ENCODE measurements at regions not wholly inside any gene's neighbourhood (a gene's known extent, or its start where the extent isn't known, plus 50 kb on each side); places are given as distances from the start of the nearest gene placed in this dataset.

DNA sequence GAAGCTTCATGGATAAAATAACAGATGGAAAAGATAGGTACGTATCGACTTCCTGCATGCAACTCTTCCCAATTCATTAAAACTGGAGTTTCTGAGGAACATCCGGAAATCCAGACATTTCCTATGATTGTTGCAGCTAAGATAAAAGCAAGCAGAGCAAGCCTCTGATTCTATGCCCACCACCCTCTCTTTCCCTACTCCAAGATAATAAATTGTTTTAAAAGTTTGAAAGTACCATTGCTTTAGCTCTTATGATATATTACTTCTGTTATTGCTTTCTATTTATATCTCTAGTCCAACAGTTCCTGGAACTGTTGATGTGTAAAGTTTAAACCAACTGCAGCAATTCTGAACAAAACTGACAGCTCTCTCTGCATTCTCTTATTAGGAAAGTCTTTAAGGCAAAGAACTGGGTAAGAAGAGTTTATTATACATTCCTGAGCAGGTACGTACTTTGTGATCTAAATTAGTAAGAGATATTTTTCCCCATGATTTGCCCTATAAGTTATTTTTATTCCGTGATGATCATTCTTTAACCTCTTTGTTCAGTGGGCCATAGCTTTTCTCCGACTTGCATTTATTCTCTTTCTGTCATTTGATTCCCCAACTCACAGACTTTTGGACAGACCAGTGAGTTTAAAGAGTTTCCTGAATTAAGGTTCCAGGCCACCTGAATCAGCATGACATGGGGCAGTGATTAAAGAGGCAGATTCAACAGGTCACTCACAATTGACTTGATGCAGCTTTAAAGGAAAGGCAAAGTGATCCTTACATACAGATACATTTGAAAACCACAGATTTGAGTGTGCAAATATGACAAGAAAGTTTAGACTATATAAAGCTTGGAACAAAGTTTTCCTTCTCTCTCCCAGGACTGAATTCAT, 94.2 kb upstream of the THRB start:
- TF ChIP-seq, protein P1, sequence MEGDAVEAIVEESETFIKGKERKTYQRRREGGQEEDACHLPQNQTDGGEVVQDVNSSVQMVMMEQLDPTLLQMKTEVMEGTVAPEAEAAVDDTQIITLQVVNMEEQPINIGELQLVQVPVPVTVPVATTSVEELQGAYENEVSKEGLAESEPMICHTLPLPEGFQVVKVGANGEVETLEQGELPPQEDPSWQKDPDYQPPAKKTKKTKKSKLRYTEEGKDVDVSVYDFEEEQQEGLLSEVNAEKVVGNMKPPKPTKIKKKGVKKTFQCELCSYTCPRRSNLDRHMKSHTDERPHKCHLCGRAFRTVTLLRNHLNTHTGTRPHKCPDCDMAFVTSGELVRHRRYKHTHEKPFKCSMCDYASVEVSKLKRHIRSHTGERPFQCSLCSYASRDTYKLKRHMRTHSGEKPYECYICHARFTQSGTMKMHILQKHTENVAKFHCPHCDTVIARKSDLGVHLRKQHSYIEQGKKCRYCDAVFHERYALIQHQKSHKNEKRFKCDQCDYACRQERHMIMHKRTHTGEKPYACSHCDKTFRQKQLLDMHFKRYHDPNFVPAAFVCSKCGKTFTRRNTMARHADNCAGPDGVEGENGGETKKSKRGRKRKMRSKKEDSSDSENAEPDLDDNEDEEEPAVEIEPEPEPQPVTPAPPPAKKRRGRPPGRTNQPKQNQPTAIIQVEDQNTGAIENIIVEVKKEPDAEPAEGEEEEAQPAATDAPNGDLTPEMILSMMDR (IDR thresholded peaks at IDR 0.05; ENCODE audit: borderline replicate concordance, insufficient read depth, low read depth, low read length) = no peak
- H3K4me3 ChIP-seq (ENCODE audit: low read depth, low read length) = no peak overlapping the region

DNA sequence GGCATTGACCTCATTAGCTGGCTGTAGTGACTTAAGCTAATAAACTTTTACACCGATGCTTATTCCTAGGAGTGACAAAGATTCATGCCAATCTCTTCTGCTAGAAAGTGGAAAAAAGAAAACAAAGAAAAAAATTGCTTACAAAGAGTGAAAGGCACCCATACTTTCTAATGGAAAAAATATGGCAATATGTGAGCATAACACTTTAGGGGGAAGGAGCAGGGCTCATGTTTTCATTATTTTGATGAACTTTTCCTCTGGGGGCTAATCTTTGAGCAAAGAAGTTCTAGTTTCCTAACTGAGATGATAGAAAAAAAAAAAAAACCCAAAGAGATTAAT, 94.8 kb upstream of the THRB start:
- H3K4me3 ChIP-seq (ENCODE audit: low read depth, low read length) = no peak overlapping the region
- TF ChIP-seq, protein P1 (IDR thresholded peaks at IDR 0.05; ENCODE audit: borderline replicate concordance, insufficient read depth, low read depth, low read length) = no peak

DNA sequence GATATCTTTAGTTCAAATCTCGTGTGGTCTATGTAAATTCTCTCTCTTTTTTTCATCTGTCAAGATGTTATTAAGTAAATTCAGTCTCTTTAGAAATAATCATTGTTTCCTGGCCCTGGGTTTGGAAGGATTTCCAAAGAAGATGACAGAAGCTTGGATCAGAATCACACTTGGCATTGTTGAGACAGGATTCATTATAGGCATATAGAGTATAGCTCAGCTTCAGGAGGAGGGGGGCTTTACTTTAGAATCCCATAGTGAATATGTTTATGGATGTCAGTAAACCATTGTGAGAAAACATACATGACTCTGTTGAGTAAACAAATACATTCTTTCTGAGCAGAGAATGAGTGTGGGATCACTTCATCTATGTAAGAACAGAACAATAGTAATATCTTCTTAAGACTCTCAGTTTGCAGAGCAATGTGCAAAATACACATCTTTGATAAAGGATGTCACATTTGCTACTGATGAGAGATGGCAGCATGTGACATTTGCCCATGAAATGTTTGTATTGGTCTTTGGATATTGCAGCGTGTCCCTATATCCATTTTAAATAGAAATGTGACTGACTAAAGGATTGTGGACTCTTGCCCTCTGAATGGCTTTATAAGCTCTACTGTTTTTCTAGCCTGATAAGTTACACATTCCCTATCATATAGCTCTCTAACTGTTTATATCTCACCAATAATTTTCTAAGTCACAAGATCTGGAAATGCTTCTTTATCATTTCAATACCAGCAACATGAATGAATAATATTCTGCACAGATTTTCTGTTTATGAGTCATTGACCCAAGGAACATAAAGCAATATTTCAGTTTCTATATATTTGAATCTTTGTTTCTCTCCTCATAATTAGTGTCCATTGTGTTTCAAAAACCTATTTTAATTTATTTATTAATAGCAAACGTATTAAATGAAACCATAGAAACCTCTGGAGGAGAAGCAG, 95.6 kb upstream of the THRB start:
- no peak overlapping the region for H3K4me3 ChIP-seq (ENCODE audit: low read depth, low read length)
- TF ChIP-seq, protein P1 (IDR thresholded peaks at IDR 0.05; ENCODE audit: borderline replicate concordance, insufficient read depth, low read depth, low read length) = no peak

DNA sequence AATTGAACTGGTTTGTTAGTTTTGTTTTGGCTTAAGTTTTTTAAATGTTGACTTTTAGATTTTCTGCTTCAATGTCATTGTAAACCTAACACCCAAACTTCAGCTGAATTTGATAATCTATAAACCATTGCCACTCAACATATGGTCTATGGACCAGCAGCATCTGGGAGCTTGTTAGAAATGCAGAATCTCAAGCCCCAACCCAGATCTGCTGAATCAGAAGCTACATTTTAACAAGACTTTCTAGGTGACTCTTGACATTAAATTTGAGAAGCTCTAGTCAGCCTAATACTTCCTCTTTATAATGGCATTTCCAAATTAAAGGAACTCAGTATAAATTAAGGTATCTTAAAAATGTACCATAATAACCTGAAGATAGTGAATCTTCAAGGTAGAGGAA, 96.5 kb upstream of the THRB start:
- H3K4me3 ChIP-seq (ENCODE audit: low read depth, low read length) = no peak overlapping the region
- TF ChIP-seq, protein P1 (IDR thresholded peaks at IDR 0.05; ENCODE audit: borderline replicate concordance, insufficient read depth, low read depth, low read length) = no peak

DNA sequence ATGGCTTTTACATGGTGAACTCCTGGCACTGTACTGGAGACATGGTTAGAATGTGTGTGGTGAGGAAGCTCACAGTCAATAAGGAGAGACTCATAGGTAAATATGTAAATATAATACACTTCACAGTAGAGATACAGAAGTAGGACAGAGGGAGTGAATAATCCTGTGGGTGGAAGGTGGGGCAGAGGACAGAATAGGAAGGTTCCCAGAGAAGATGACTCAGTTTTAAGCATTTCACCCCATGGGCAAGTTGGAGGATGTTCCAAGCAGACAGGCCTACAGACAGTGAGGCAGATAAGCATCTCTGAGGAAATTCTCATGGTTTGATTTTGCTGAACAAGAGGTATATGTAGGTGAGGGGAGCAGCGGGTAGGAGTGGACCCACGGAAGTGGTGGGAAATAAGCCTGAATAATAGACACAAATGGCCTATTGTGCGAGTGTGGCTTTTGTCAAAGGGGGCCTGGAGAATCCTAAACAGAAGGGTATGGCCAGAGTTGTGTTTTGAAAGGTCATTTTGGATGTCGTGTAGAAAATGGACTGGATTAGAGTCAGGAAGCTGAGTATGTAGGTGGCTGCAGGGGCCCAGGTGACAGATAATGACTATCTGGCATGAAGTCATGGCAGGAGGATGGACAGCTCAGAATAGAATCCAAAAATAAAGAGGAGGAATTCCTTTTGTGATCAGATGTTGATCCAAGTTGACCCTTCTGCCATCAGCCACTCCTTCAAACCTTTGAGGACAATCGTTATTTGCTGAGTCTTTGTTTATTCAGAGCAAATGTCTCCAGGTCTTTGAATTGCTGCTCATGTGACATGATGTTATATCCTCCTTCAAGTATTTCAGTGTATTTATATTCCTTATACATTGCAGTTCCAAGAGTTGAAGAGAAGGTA, 97.3 kb upstream of the THRB start:
- no peak overlapping the region for H3K4me3 ChIP-seq (ENCODE audit: low read depth, low read length)
- TF ChIP-seq, protein P1 (IDR thresholded peaks at IDR 0.05; ENCODE audit: borderline replicate concordance, insufficient read depth, low read depth, low read length) = no peak

DNA sequence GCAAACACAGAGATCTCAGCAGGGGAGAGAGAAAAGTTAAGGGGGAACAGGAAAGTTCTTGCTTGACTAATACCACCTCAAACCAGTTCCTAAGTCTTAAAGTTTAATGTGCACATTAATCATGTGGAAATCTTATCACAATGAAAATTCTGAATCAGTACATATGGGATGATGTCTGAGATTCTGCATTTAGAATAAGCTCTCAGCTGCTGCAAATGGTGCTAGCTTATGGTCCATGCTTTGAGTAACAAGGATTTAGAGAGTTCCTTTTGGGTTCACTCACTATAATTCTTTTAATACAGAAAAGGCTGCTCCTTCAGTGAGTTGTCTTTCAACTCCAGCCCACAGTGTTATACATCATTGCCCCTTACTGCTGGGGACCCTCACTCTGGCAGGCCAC, 99.5 kb upstream of the THRB start:
- TF ChIP-seq, protein P1 (IDR thresholded peaks at IDR 0.05; ENCODE audit: borderline replicate concordance, insufficient read depth, low read depth, low read length) = no peak
- H3K4me3 ChIP-seq (ENCODE audit: low read depth, low read length) = no peak overlapping the region
